ENCODE measurements at regions not wholly inside any gene's neighbourhood (a gene's known extent, or its start where the extent isn't known, plus 50 kb on each side); places are given as distances from the start of the nearest gene placed in this dataset.

DNA sequence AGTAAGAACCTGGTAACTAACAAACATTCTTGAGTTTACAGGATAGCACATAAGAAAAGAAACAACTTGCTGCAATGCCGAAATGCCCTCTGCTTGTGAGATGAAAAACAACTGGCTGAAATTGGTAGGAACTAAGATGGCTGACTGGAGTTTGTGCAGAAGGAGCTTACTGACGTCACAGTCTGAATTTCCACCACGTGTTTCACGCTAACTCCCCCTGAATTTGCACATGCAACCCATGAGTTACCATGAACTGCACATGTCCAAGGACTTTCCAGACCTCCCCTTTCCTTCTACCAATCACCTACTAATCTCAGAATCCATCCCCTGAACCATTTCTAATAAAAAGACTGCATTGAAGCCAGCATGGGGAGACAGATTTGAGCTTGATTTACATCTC is 86.3 kb upstream of the KCND2 start:
- intact Hi-C loops (cut with micrococcal nuclease) = no loop called here
- POLR2A ChIA-PET = no interaction called here
- WGBS (ENCODE audit: insufficient coverage) = 88% methylated on average over 2 of the region's 4 CpGs
- Mint-ChIP-seq H3K4me3 (no peak overlapping the region), H3K9me3 (ENCODE audit: insufficient read depth) (no peaks in the 10 kb centered on the region), H3K27me3 (no peaks in the 10 kb centered on the region), H3K27ac (no peak overlapping the region), H3K4me1 (no peaks in the 10 kb centered on the region)
- no peaks in the 10 kb centered on the region for H3K36me3 ChIP-seq (replicated peaks in 1 of 2; ENCODE audit: control extremely low read depth in 1 of 2, control insufficient read depth in 1 of 2, extremely low read depth in 1 of 2, insufficient read depth in 2 of 2, low read length in 1 of 2)
- H3K4me2 ChIP-seq (replicated peaks; ENCODE audit: low read depth, low read length, poor library complexity, severe bottlenecking) = no peak overlapping the region
- H3K9me3 ChIP-seq (ENCODE audit: control extremely low read depth in 1 of 3, control insufficient read depth in 2 of 3, insufficient read depth in 1 of 3, low read length in 2 of 3) = no peaks in the 10 kb centered on the region
- H3K4me3 ChIP-seq (ENCODE audit: control extremely low read depth in 1 of 5, extremely low read depth in 1 of 5, insufficient read depth in 1 of 5, low read depth in 2 of 5, low read length in 4 of 5) = no peak overlapping the region
- H2AFZ ChIP-seq (ENCODE audit: insufficient read depth, low read depth, low read length, poor library complexity, severe bottlenecking) = no peak overlapping the region
- no peak overlapping the region for H3K27ac ChIP-seq (ENCODE audit: low read length in 2 of 2)
- no peak overlapping the region for H3K9ac ChIP-seq (ENCODE audit: low read length)
- ATAC-seq (ENCODE audit: low read depth) (no peak), DNase-seq (no peak)
- CTCF ChIA-PET = no interaction called here
- TF ChIP-seq, protein P1, sequence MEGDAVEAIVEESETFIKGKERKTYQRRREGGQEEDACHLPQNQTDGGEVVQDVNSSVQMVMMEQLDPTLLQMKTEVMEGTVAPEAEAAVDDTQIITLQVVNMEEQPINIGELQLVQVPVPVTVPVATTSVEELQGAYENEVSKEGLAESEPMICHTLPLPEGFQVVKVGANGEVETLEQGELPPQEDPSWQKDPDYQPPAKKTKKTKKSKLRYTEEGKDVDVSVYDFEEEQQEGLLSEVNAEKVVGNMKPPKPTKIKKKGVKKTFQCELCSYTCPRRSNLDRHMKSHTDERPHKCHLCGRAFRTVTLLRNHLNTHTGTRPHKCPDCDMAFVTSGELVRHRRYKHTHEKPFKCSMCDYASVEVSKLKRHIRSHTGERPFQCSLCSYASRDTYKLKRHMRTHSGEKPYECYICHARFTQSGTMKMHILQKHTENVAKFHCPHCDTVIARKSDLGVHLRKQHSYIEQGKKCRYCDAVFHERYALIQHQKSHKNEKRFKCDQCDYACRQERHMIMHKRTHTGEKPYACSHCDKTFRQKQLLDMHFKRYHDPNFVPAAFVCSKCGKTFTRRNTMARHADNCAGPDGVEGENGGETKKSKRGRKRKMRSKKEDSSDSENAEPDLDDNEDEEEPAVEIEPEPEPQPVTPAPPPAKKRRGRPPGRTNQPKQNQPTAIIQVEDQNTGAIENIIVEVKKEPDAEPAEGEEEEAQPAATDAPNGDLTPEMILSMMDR (IDR thresholded peaks at IDR 0.05) = no peak
- TF ChIP-seq EZH2 (IDR thresholded peaks at IDR 0.05; ENCODE audit: borderline replicate concordance, insufficient read depth, low read depth, low read length, poor library complexity, severe bottlenecking) = no peak
- H3K27me3 ChIP-seq (replicated peaks in 1 of 4; ENCODE audit: control extremely low read depth in 1 of 4, control insufficient read depth in 3 of 4, insufficient read depth in 4 of 4, low read length in 3 of 4) = no peaks in the 10 kb centered on the region
- no peaks in the 10 kb centered on the region for H3K4me1 ChIP-seq (ENCODE audit: control insufficient read depth in 2 of 2, insufficient read depth in 2 of 2, low read length in 2 of 2)
- H4K20me1 ChIP-seq (ENCODE audit: control insufficient read depth, insufficient read depth, low read length, poor library complexity, severe bottlenecking) = no peaks in the 10 kb centered on the region
- H3K79me2 ChIP-seq (ENCODE audit: control insufficient read depth, insufficient read depth, low read length) = no peaks in the 10 kb centered on the region

DNA sequence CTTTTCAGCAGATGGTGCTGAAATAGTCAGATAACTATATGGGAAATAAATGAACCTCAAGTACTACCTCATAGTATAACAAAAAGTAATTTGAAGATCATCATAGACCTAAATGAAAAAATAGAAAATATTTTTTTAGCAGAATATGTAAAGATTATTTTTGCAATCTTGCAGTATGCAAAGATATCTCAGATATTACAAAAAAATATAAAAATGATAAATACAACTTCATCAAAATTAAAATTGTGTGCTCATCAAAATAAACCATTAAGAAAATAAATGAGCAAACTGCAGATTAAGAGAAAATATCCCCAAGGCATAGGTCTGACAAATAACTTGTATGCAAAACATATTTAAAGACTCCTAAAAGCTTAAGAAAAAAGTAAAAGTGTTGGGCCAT is 83.4 kb upstream of the KCND2 start:
- TF ChIP-seq EZH2 (IDR thresholded peaks at IDR 0.05; ENCODE audit: borderline replicate concordance, insufficient read depth, low read depth, low read length, poor library complexity, severe bottlenecking) = no peak
- TF ChIP-seq, protein P1 (IDR thresholded peaks at IDR 0.05) = no peak
- DNase-seq = no peak
- H3K4me1 Mint-ChIP-seq = no peaks in the 10 kb centered on the region

More for the DNA sequence above, 83.4 kb upstream of the KCND2 start:
- no peak for ATAC-seq (ENCODE audit: low read depth)
- Histone ChIP-seq H3K27me3 (replicated peaks in 1 of 4; ENCODE audit: control extremely low read depth in 1 of 4, control insufficient read depth in 3 of 4, insufficient read depth in 4 of 4, low read length in 3 of 4) (no peaks in the 10 kb centered on the region), H3K9ac (ENCODE audit: low read length) (no peak overlapping the region), H3K4me1 (ENCODE audit: control insufficient read depth in 2 of 2, insufficient read depth in 2 of 2, low read length in 2 of 2) (no peaks in the 10 kb centered on the region), H3K9me3 (ENCODE audit: control extremely low read depth in 1 of 3, control insufficient read depth in 2 of 3, insufficient read depth in 1 of 3, low read length in 2 of 3) (no peaks in the 10 kb centered on the region), H3K4me3 (ENCODE audit: control extremely low read depth in 1 of 5, extremely low read depth in 1 of 5, insufficient read depth in 1 of 5, low read depth in 2 of 5, low read length in 4 of 5) (no peak overlapping the region), H4K20me1 (ENCODE audit: control insufficient read depth, insufficient read depth, low read length, poor library complexity, severe bottlenecking) (no peaks in the 10 kb centered on the region), H3K27ac (ENCODE audit: low read length in 2 of 2) (no peak overlapping the region), H3K79me2 (ENCODE audit: control insufficient read depth, insufficient read depth, low read length) (no peaks in the 10 kb centered on the region), H2AFZ (ENCODE audit: insufficient read depth, low read depth, low read length, poor library complexity, severe bottlenecking) (no peak overlapping the region), H3K4me2 (replicated peaks; ENCODE audit: low read depth, low read length, poor library complexity, severe bottlenecking) (no peak overlapping the region), H3K36me3 (replicated peaks in 1 of 2; ENCODE audit: control extremely low read depth in 1 of 2, control insufficient read depth in 1 of 2, extremely low read depth in 1 of 2, insufficient read depth in 2 of 2, low read length in 1 of 2) (no peaks in the 10 kb centered on the region)
- intact Hi-C loops (cut with micrococcal nuclease) = no loop called here
- no peaks in the 10 kb centered on the region for H3K9me3 Mint-ChIP-seq (ENCODE audit: insufficient read depth)
- H3K27me3 Mint-ChIP-seq = no peaks in the 10 kb centered on the region
- no peak overlapping the region for H3K27ac Mint-ChIP-seq
- no peak overlapping the region for H3K4me3 Mint-ChIP-seq
- POLR2A ChIA-PET = no interaction called here
- CTCF ChIA-PET = no interaction called here
